SK-N-SH (cell line): ENCODE measurements at regions not wholly inside any gene's neighbourhood (a gene's known extent, or its start where the extent isn't known, plus 50 kb on each side); places are given as distances from the start of the nearest gene placed in this dataset.
A peak's percentile ranks its signal among the peaks of the same experiment; 100 is the strongest.

Experiments used
- CTCF ChIA-PET: fragments of 300-600, 350-600 bp; formaldehyde crosslinking; extraction: SDS; loops from one replicate; lab custom pipeline; 2021; lab: Yijun Ruan, JAX
- POLR2A ChIA-PET: fragments of 350-600 bp; sonication (Branson Sonifier 250); formaldehyde crosslinking; extraction: SDS; loops from one replicate; lab custom pipeline; 2020; ENCODE audit warnings: antibody characterized with exemption, inconsistent platforms; lab: Yijun Ruan, JAX
- DNase-seq: peaks from one replicate; pipeline ENCODE4 v3.0.0; 2012
- H2AFZ ChIP-seq: fragments of 200-600 bp; sonication (generic); 2 replicates; pipeline ENCODE4 v1.8.1; 2016; ENCODE audit warnings: antibody characterized with exemption, mild to moderate bottlenecking, low read depth
- H3F3A ChIP-seq: fragments of 200-600 bp; sonication (generic); replicated peaks from 2 replicates; pipeline ENCODE3; 2016; ENCODE audit warnings: antibody characterized with exemption, mild to moderate bottlenecking; ENCODE audit not compliant: insufficient read depth
- H3K27ac ChIP-seq, 2 experiments: fragments of 200-500 bp in 1 of 2; fragments of 200-600 bp in 1 of 2; sonication (Bioruptor generic) in 1 of 2; sonication (generic), shearing (Covaris generic) in 1 of 2; 2 replicates each; pipeline versions ENCODE4 v1.5.1 to v1.6.1; 2014 to 2016; ENCODE audit warnings: low read depth in 2 of 2, inconsistent platforms in 1 of 2, low read length in 1 of 2, mild to moderate bottlenecking in 1 of 2, mixed read lengths in 1 of 2
- H3K27me3 ChIP-seq: fragments of 200-600 bp; sonication (generic), shearing (Covaris generic); 2 replicates; pipeline ENCODE4 v1.6.1; 2016; ENCODE audit warnings: mixed run types; ENCODE audit not compliant: insufficient read depth
- H3K36me3 ChIP-seq, 2 experiments: fragments of 200-500 bp in 1 of 2; fragments of 200-600 bp in 1 of 2; sonication (Bioruptor generic) in 1 of 2; sonication (generic) in 1 of 2; replicated peaks in 1 of 2; 2 replicates each; pipeline versions ENCODE3 to v1.5.1; 2014 to 2016; ENCODE audit warnings: low read length in 1 of 2, mild to moderate bottlenecking in 1 of 2; ENCODE audit not compliant: insufficient read depth in 2 of 2, control insufficient read depth in 1 of 2
- H3K4me1 ChIP-seq, 2 experiments: fragments of 200-500 bp in 1 of 2; fragments of 200-600 bp in 1 of 2; sonication (Bioruptor generic) in 1 of 2; sonication (generic), shearing (Covaris generic) in 1 of 2; 2 replicates each; pipeline versions ENCODE4 v1.5.1 to v1.6.1; 2014 to 2016; ENCODE audit warnings: low read depth in 1 of 2, low read length in 1 of 2, mixed run types in 1 of 2; ENCODE audit not compliant: insufficient read depth in 2 of 2, control insufficient read depth in 1 of 2
- H3K4me2 ChIP-seq: fragments of 200-600 bp; sonication (generic), shearing (Covaris generic); 2 replicates; pipeline ENCODE4 v1.6.1; 2017; ENCODE audit warnings: mixed run types
- H3K4me3 ChIP-seq, 2 experiments: fragments of 200-500 bp in 1 of 2; fragments of 200-600 bp in 1 of 2; sonication (Bioruptor generic) in 1 of 2; sonication (generic), shearing (Covaris generic) in 1 of 2; 2 replicates each; pipeline versions ENCODE4 v1.5.1 to v1.8.1; 2014 to 2016; ENCODE audit warnings: low read depth in 2 of 2, inconsistent platforms in 1 of 2, low read length in 1 of 2, mild to moderate bottlenecking in 1 of 2, mixed read lengths in 1 of 2, moderate library complexity in 1 of 2
- H3K79me2 ChIP-seq: fragments of 200-600 bp; sonication (generic); 2 replicates; pipeline ENCODE4 v1.8.1; 2017; ENCODE audit warnings: mild to moderate bottlenecking; ENCODE audit not compliant: insufficient read depth
- H3K9ac ChIP-seq: fragments of 200-600 bp; sonication (generic); 2 replicates; pipeline ENCODE4 v1.6.1; 2017; ENCODE audit warnings: mixed run types
- H3K9me2 ChIP-seq: fragments of 200-600 bp; sonication (generic); 2 replicates; pipeline ENCODE4 v1.6.1; 2017; ENCODE audit warnings: mixed run types
- H3K9me3 ChIP-seq: fragments of 200-600 bp; sonication (generic); 2 replicates; pipeline ENCODE4 v1.6.1; 2017; ENCODE audit warnings: mixed run types, mild to moderate bottlenecking, moderate library complexity
- H4K20me1 ChIP-seq: fragments of 200-600 bp; sonication (generic); 2 replicates; pipeline ENCODE4 v1.6.1; 2017; ENCODE audit warnings: mild to moderate bottlenecking, mixed run types; ENCODE audit not compliant: insufficient read depth
- CHD2 ChIP-seq: fragments of 150-350 bp; IDR thresholded peaks from 2 replicates; pipeline ENCODE4 v1.6.1; 2018; ENCODE audit warnings: low read length; ENCODE audit not compliant: partially characterized antibody
- EZH2phosphoT487 ChIP-seq: fragments of 200-600 bp; sonication (generic); IDR thresholded peaks from 2 replicates; pipeline ENCODE4 v1.6.1; 2017; ENCODE audit warnings: low read depth, mixed run types, mild to moderate bottlenecking, antibody characterized with exemption, moderate library complexity, borderline replicate concordance
- GATA2 ChIP-seq: sonication (generic); formaldehyde crosslinking; IDR thresholded peaks from 2 replicates; pipeline ENCODE4 v1.5.0; 2020; ENCODE audit warnings: mild to moderate bottlenecking, missing genetic modification reagents
- IRF3 ChIP-seq: fragments of 150-350 bp; IDR thresholded peaks from 2 replicates; pipeline ENCODE4 v1.6.1; 2016; ENCODE audit warnings: mild to moderate bottlenecking, low read depth, low read length
- NRF1 ChIP-seq: IDR thresholded peaks from 2 replicates; pipeline ENCODE4 v1.6.1; 2012; ENCODE audit warnings: low read depth, mild to moderate bottlenecking, low read length
- RCOR1 ChIP-seq: fragments of 150-350 bp; IDR thresholded peaks from 2 replicates; pipeline ENCODE4 v1.6.1; 2017; ENCODE audit warnings: antibody characterized with exemption, low read length
- REST ChIP-seq: IDR thresholded peaks from 2 replicates; pipeline ENCODE4 v1.6.1; 2012; ENCODE audit warnings: mild to moderate bottlenecking, low read depth, low read length, moderate library complexity
- RXRA ChIP-seq: IDR thresholded peaks from 2 replicates; pipeline ENCODE4 v1.4.0; 2012; ENCODE audit warnings: low read depth, mild to moderate bottlenecking, borderline replicate concordance
- SIN3A ChIP-seq: IDR thresholded peaks from 2 replicates; pipeline ENCODE4 v1.6.1; 2012; ENCODE audit warnings: low read depth, mild to moderate bottlenecking, low read length, moderate library complexity, borderline replicate concordance
- TCF12 ChIP-seq: IDR thresholded peaks from 2 replicates; pipeline ENCODE4 v1.4.0; 2012
- USF1 ChIP-seq: IDR thresholded peaks from 2 replicates; pipeline ENCODE4 v1.4.0; 2012; ENCODE audit warnings: low read depth, borderline replicate concordance
- ZBTB33 ChIP-seq: IDR thresholded peaks from 2 replicates; pipeline ENCODE4 v1.4.0; 2012; ENCODE audit warnings: low read depth, borderline replicate concordance
- WGBS: methylation state at CpG from one replicate; pipeline ENCODE4 v1.1.6; 2017; ENCODE audit warnings: low lambda C conversion rate; 5-methylcytosine and 5-hydroxymethylcytosine counted together

GRCh38 chr4:147117431-147117830, 171.8 kb upstream of the TTC29 start:
- POLR2A ChIA-PET = no interaction called here
- WGBS = 47% methylated on average over 4 of the region's 4 CpGs

GRCh38 chr4:147118528-147118927, 172.9 kb upstream of the TTC29 start:
- Histone ChIP-seq H3K9ac (no peak overlapping the region), H3K27ac (no peak overlapping the region), H3K4me3 (no peak overlapping the region), H3K27me3 (no peaks in the 10 kb centered on the region), H3K4me2 (no peak overlapping the region), H3K79me2 (no peaks in the 10 kb centered on the region), H3K9me3 (no peaks in the 10 kb centered on the region), H3K9me2 (no peaks in the 10 kb centered on the region), H2AFZ (no peak overlapping the region), H3K4me1 (peaks cover 0 to 2% of the 10 kb centered on the region in 2 experiments; a peak in 2 of 4 replicates), H4K20me1 (no peaks in the 10 kb centered on the region), H3F3A (no peaks in the 10 kb centered on the region), H3K36me3 (no peaks in the 10 kb centered on the region)
- no peak for DNase-seq
- CTCF ChIA-PET = interaction anchor here (0.7 kb wide), 1 partner anchor 195 kb away, joined by 3 read pairs; no protein-coding TSS in a partner anchor
- TF ChIP-seq USF1 = no peak
- TF ChIP-seq RXRA = no peak
- no peak for TF ChIP-seq IRF3
- TF ChIP-seq ZBTB33 = no peak
- no peak for TF ChIP-seq EZH2phosphoT487
- TF ChIP-seq SIN3A = no peak
- no peak for TF ChIP-seq CHD2
- TF ChIP-seq TCF12 = no peak
- TF ChIP-seq RCOR1 = no peak
- TF ChIP-seq REST = no peak
- POLR2A ChIA-PET = no interaction called here
- 52% methylated on average over 2 of the region's 2 CpGs for WGBS

More at GRCh38 chr4:147117431-147117830, 171.8 kb upstream of the TTC29 start:
- H3K27me3 ChIP-seq = no peaks in the 10 kb centered on the region
- H3K9me3 ChIP-seq = no peaks in the 10 kb centered on the region
- no peak overlapping the region for H3K9ac ChIP-seq
- H3K36me3 ChIP-seq = no peaks in the 10 kb centered on the region
- peak overlapping the region in 1 of 2 experiments; percentile 62; a peak in 2 of 4 replicates for H3K27ac ChIP-seq
- H3K79me2 ChIP-seq = no peaks in the 10 kb centered on the region
- no peak overlapping the region for H2AFZ ChIP-seq
- no peak overlapping the region for H3K4me2 ChIP-seq
- no peaks in the 10 kb centered on the region for H4K20me1 ChIP-seq
- CTCF ChIA-PET = interaction anchor here (0.6 to 1.7 kb wide), 6 partner anchors 15 to 774 kb away, joined by 3 to 10 read pairs (median 4); no protein-coding TSS in a partner anchor
- DNase-seq = no peak
- peak; percentile 37; the same call in 1 of the 2 replicates for TF ChIP-seq GATA2
- TF ChIP-seq NRF1 = no peak
- TF ChIP-seq, all 33 proteins: peak for 1
- H3F3A ChIP-seq = no peaks in the 10 kb centered on the region
- H3K4me1 ChIP-seq = peaks cover 0 to 2% of the 10 kb centered on the region in 2 experiments; a peak in 2 of 4 replicates
- H3K9me2 ChIP-seq = no peaks in the 10 kb centered on the region
- H3K4me3 ChIP-seq = no peak overlapping the region
